ENCODE measurements at regions not wholly inside any gene's neighbourhood (a gene's known extent, or its start where the extent isn't known, plus 50 kb on each side); places are given as distances from the start of the nearest gene placed in this dataset.

- no peak for TF ChIP-seq CTCF (IDR thresholded peaks at IDR 0.05)
- no peak for TF ChIP-seq EZH2phosphoT487 (IDR thresholded peaks at IDR 0.05)
Observed at GRCh38 chr5:8386719-8387288, 517.9 kb downstream of the MTRR start.
